ENCODE measurements at regions not wholly inside any gene's neighbourhood (a gene's known extent, or its start where the extent isn't known, plus 50 kb on each side); places are given as distances from the start of the nearest gene placed in this dataset.
"Not testable (repeated sequence)": the region's sequence is repeated elsewhere in the genome, so short reads cannot be mapped to it uniquely, and the experiment has no call there.

- DNase-seq (ENCODE audit: low spot score): no peak
Observed at GRCh38 chr2:21856708-21857107, 732.9 kb downstream of the TDRD15 start.

DNA sequence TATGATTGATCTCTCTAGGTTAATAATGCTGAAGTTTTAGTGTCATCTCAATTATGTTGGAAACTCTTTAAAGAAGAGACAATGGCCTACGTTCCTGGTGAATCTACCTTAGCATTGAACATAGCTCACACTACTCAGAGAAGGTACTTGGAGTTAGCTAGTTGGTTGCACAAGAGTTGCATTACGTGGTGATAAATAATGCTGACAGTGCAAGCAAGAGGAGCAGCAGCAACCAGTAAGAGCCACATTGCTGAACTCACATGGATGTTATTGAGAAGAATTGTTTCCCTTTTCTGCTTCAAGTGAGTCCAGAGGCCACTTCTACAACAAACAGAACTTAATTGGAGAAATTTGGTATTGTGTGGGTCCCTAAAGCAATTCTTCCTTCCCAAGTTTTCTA lies 737.1 kb downstream of the TDRD15 start:
- no peak for DNase-seq (ENCODE audit: low spot score)

- no peak for DNase-seq (ENCODE audit: low spot score)
Observed at GRCh38 chr2:21866316-21866715, 742.5 kb downstream of the TDRD15 start.

DNA sequence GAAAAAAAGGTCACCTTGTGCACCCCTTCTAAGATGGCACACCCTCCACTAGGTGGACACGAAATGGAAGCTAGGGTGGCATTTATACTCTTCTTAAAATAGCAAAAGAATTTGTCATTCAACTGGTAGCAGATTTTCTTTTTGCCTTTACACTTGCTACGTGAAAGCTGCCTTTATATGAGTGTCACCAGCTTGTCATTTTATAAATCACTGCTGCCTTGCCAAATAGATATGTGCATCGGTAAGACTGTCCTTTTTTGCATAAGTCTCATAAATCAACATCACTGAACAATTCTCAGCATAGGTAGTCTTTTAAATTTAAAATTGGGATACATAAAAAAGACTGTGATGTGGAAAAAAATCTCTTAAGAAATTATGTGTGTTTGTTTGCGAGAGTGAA lies 764.1 kb downstream of the TDRD15 start:
- no peak for DNase-seq (ENCODE audit: low spot score)

- no peak for DNase-seq (ENCODE audit: low spot score)
Observed at GRCh38 chr2:21890041-21890440, 766.3 kb downstream of the TDRD15 start.

- DNase-seq (ENCODE audit: low spot score): no peak
Observed at GRCh38 chr2:21890716-21891115, 766.9 kb downstream of the TDRD15 start.

DNA sequence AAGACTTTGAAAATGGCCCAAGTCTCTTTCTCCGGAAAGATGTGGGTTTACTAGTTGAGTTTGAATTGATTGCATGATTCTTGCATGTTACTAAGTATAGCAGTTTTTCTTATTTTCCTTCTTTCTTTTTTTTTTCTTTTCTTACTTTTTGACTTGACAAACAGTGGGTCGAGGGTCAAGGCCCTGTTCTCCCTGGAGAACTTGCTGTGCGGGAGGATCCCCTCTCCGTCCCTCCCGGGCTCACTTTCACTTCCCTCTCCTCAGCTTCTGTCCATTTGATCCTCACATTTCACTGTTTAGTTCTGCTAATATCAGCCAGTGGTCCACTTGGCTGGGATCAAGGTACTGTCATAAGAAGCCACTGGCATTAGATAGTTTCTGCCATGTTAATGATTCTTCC lies 767.4 kb downstream of the TDRD15 start:
- no peak for DNase-seq (ENCODE audit: low spot score)

DNA sequence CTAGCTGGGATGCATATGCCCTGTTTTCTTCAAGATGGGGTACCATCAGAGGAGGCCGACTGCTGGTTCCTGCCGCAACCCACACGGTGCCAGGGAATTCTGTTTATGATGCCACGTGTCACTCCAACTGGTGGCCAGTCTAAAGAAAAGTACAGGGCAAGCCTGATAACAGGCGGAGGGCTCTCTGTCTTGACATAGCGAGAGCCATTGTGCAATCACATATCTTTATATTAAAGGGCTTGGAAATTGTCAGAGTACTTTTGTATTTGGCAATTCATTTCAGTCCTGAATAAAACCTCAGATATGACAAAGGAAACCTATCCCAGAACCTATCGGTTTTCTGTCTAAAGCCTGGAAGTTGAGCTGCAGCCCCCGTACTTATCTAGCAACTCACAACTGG lies 768.4 kb downstream of the TDRD15 start:
- no peak for DNase-seq (ENCODE audit: low spot score)

- no peak for DNase-seq (ENCODE audit: low spot score)
Observed at GRCh38 chr2:21895200-21895599, 771.4 kb downstream of the TDRD15 start.

DNA sequence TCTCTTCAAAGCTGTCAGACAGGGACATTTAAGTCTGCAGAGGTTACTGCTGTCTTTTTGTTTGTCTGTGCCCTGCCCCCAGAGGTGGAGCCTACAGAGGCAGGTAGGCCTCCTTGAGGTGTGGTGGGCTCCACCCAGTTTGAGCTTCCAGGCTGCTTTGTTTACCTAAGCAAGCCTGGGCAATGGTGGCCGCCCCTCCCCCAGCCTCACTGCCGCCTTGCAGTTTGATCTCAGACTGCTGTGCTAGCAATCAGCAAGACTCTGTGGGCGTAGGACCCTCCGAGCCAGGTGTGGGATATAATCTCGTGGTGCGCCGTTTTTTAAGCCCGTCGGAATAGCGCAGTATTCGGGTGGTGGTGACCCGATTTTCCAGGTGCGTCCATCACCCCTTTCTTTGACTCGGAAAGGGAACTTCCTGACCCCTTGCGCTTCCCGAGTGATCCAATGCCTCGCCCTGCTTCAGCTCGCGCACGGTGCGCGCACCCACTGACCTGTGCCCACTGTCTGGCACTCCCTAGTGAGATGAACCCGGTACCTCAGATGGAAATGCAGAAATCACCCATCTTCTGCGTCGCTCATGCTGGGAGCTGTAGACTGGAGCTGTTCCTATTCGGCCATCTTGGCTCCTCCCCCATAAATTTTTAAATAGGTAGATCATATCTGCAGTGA lies 785.1 kb downstream of the TDRD15 start:
- DNase-seq (ENCODE audit: low spot score): not testable (repeated sequence)

DNA sequence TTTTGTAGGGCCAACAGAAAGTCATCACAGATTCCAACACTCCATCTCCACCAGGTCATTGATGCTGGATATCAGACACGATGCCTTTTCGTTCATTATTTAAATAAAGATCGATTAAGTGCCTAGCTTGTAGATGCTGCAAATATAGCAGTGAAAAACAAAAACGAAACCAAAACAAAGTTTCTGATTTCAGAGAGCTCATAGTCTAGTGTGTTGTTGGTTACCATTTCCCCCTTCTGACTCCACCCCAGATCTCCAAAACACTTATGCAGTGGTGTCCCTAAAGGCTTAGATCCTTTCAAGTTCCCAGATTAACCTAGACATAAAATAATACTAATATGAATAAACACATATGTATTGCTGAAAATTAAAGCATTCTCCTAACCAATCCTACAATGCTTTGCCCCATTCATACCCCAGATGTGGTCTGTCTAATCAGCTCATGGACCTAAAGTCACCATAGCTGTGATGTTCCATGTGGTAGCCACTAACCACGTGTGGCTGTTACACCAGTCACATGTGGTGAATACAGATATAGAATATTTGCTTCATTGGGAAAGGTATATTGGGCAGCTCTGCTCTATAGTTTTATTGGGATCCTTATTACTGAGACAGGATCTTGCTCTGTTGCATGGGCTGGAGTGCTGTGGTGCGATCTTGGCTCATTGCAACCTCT lies 787.2 kb downstream of the TDRD15 start:
- DNase-seq (ENCODE audit: low spot score): no peak

DNA sequence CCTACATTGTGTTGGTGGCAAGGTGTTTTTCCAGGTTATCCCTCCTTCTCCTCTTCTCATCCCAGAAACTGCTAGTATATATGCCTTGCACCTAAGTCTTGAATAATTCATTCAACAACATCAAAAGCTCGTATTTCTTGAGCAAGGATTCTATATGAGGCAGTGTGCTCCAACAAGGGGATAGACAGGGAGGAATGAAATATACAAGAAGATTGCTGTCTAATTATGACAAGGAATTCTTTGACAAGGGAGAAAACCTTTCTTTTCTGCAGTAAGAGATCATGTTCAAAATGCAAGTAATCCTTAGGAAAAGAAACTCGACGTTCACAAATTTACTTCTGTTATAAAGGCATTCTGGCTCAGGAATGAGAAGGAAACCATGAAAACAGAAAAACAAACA lies 788.6 kb downstream of the TDRD15 start:
- DNase-seq (ENCODE audit: low spot score): no peak

DNA sequence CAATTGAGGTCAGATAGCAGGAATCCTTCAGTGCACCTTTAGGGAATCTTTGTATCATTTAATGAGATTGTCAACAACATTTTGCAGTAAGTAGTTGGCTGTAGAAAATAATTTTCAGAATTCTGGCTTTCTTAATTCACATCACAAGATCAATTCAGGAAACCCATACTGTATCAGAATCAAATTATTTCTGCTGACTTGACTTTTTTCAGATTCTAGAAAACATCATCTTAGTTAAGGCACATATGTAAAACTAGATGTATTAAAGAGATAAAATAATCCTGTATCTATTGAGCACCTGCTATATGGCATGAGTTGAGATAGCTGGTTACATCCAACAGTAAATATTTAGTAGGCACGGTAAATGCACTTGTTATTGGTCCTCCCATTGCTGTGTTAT lies 791.4 kb downstream of the TDRD15 start:
- no peak for DNase-seq (ENCODE audit: low spot score)

DNA sequence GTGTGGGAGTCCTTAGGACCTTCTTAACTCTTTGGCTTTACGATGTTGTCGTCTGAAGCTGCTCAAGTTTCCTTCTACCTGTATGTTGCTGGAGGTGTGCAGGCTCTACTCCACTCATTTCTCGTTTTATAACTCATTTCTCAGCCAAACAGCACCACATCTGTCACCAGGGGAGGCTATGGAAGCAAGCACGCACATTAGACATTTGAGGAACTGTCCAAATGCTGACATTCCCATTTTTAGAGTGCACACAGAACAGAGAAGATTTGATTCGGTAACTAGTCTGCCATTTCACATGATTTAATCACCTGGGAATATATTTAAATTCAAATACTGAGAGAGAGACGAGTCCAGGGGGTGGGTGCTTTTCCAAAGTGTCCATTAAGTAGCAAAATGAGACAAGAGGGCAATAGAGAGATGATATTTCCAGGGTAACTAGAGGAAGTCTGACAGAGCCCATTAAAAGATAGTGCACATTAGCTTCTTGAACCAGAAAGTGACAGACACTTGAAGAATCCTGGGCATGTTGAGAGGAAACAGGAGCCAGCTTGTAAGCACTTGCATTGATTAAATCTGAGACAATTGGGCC lies 793.3 kb downstream of the TDRD15 start:
- DNase-seq (ENCODE audit: low spot score): no peak

GRCh38 chr2:21920721-21921120 lies 797.0 kb downstream of the TDRD15 start:
- no peak for DNase-seq (ENCODE audit: low spot score)

GRCh38 chr2:21924640-21925285 lies 801.0 kb downstream of the TDRD15 start:
- DNase-seq (ENCODE audit: low spot score): no peak

GRCh38 chr2:21928292-21928691 lies 804.5 kb downstream of the TDRD15 start:
- no peak for DNase-seq (ENCODE audit: low spot score)

GRCh38 chr2:21930226-21930625 lies 806.5 kb downstream of the TDRD15 start:
- DNase-seq (ENCODE audit: low spot score): no peak

DNA sequence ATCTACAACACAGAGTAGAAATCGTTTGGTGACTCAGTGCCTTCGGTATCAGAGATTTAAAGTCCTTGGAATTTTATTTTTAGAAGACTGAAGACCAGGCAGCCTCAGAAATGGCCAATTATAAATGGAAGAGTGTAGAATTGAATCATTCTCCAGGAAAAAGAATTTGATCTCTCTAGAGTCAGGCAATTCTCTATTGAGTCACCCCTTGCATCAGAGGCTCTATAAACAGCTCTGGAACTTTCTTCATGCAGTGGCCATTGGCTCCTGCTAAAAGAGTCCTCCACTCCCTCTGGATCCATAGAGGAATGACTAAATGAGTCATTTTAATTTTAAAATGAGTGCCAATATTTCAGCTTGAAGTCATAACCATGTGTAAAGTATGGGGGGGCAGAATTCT lies 816.2 kb downstream of the TDRD15 start:
- no peak for DNase-seq (ENCODE audit: low spot score)

DNA sequence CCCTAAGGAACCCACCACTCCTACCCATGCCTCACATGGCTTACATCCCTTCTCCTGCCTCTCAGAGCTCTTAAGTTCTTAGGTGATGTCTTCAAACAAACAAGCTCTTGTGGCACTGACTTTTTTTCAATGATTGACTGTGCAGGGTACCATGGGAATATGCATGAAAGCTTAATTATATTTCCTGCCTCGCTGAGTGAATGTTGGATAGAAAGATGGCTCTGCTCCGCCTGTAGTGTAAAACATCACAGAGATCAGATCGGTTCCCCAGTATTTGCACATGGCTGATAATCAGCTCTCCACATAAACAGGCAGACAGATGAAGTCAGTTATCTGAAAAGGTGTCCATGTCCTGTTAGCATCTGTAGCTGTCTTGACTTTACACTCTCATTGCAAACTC lies 820.8 kb downstream of the TDRD15 start:
- DNase-seq (ENCODE audit: low spot score): no peak

DNA sequence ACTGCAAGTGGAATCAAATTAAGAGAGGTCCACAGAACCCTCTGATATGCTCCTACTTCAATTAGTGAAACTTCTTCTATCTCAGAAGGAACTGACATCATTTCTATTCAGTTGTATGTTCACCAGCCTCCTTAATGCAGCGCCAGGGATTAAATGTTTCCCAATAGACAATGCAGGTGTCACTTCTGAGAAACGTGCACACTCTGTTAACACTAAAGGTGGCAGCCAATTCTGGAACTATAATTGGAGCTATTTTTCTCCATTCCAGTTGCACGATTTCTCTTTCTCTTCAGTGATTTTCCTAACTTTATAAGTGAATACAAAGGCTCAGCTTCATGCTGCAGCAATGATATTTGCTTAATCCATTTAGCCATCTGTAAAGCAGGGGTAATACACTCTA lies 821.9 kb downstream of the TDRD15 start:
- no peak for DNase-seq (ENCODE audit: low spot score)

- DNase-seq (ENCODE audit: low spot score): no peak
Observed at GRCh38 chr2:21947046-21947445, 823.3 kb downstream of the TDRD15 start.

GRCh38 chr2:21966139-21966538 lies 842.4 kb downstream of the TDRD15 start:
- DNase-seq (ENCODE audit: low spot score): no peak
